ENCODE measurements at regions not wholly inside any gene's neighbourhood (a gene's known extent, or its start where the extent isn't known, plus 50 kb on each side); places are given as distances from the start of the nearest gene placed in this dataset.

- H3K4me3 ChIP-seq (ENCODE audit: low read depth, low read length), result no peak overlapping the region
- no peak for TF ChIP-seq CTCF (IDR thresholded peaks at IDR 0.05; ENCODE audit: borderline replicate concordance, insufficient read depth, low read depth, low read length)
These were observed 231.4 kb downstream of the QDPR start for GRCh38 chr4:17280261-17281018.

- no peak for TF ChIP-seq CTCF (IDR thresholded peaks at IDR 0.05; ENCODE audit: borderline replicate concordance, insufficient read depth, low read depth, low read length)
- H3K4me3 ChIP-seq (ENCODE audit: low read depth, low read length), result no peak overlapping the region
These were observed 235.1 kb downstream of the QDPR start for GRCh38 chr4:17276776-17277175.

GRCh38 chr4:17275836-17276235 lies 236.1 kb downstream of the QDPR start:
- no peak overlapping the region for H3K4me3 ChIP-seq (ENCODE audit: low read depth, low read length)
- no peak for TF ChIP-seq CTCF (IDR thresholded peaks at IDR 0.05; ENCODE audit: borderline replicate concordance, insufficient read depth, low read depth, low read length)

- H3K4me3 ChIP-seq (ENCODE audit: low read depth, low read length), result no peak overlapping the region
- TF ChIP-seq CTCF (IDR thresholded peaks at IDR 0.05; ENCODE audit: borderline replicate concordance, insufficient read depth, low read depth, low read length), result no peak
These were observed 238.8 kb downstream of the QDPR start for GRCh38 chr4:17273047-17273446.

GRCh38 chr4:17272154-17272553 lies 239.7 kb downstream of the QDPR start:
- TF ChIP-seq CTCF (IDR thresholded peaks at IDR 0.05; ENCODE audit: borderline replicate concordance, insufficient read depth, low read depth, low read length), result no peak
- no peak overlapping the region for H3K4me3 ChIP-seq (ENCODE audit: low read depth, low read length)

- TF ChIP-seq CTCF (IDR thresholded peaks at IDR 0.05; ENCODE audit: borderline replicate concordance, insufficient read depth, low read depth, low read length), result no peak
- no peak overlapping the region for H3K4me3 ChIP-seq (ENCODE audit: low read depth, low read length)
These were observed 246.2 kb downstream of the QDPR start for GRCh38 chr4:17265653-17266052.

- H3K4me3 ChIP-seq (ENCODE audit: low read depth, low read length), result no peak overlapping the region
- TF ChIP-seq CTCF (IDR thresholded peaks at IDR 0.05; ENCODE audit: borderline replicate concordance, insufficient read depth, low read depth, low read length), result no peak
These were observed 246.8 kb downstream of the QDPR start for GRCh38 chr4:17265139-17265538.
